ENCODE measurements at regions not wholly inside any gene's neighbourhood (a gene's known extent, or its start where the extent isn't known, plus 50 kb on each side); places are given as distances from the start of the nearest gene placed in this dataset.

GRCh38 chr7:31263338-31263737 lies 77.2 kb downstream of the NEUROD6 start:
- TF ChIP-seq, protein P1, sequence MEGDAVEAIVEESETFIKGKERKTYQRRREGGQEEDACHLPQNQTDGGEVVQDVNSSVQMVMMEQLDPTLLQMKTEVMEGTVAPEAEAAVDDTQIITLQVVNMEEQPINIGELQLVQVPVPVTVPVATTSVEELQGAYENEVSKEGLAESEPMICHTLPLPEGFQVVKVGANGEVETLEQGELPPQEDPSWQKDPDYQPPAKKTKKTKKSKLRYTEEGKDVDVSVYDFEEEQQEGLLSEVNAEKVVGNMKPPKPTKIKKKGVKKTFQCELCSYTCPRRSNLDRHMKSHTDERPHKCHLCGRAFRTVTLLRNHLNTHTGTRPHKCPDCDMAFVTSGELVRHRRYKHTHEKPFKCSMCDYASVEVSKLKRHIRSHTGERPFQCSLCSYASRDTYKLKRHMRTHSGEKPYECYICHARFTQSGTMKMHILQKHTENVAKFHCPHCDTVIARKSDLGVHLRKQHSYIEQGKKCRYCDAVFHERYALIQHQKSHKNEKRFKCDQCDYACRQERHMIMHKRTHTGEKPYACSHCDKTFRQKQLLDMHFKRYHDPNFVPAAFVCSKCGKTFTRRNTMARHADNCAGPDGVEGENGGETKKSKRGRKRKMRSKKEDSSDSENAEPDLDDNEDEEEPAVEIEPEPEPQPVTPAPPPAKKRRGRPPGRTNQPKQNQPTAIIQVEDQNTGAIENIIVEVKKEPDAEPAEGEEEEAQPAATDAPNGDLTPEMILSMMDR (IDR thresholded peaks at IDR 0.05): no peak
- TF ChIP-seq POLR2A (IDR thresholded peaks at IDR 0.05): no peak

Measured in Peyer's patch (tissue), 4 donors.